ENCODE measurements at regions not wholly inside any gene's neighbourhood (a gene's known extent, or its start where the extent isn't known, plus 50 kb on each side); places are given as distances from the start of the nearest gene placed in this dataset.

- TF ChIP-seq FOXP2 (optimal IDR thresholded peaks at IDR 0.05; ENCODE audit: borderline replicate concordance, extremely low read depth, extremely low read length, insufficient read depth), result no peak
- TF ChIP-seq POLR2AphosphoS5 (IDR thresholded peaks at IDR 0.05; ENCODE audit: low read depth, low read length), result no peak
- TF ChIP-seq TAF1 (IDR thresholded peaks at IDR 0.05; ENCODE audit: borderline replicate concordance, insufficient read depth, low read length), result no peak
- TF ChIP-seq SIN3A (IDR thresholded peaks at IDR 0.05; ENCODE audit: borderline replicate concordance, insufficient read depth, low read length), result no peak
- no peak for TF ChIP-seq REST (IDR thresholded peaks at IDR 0.05; ENCODE audit: insufficient read depth in 1 of 2, low read depth in 2 of 2, low read length in 2 of 2)
These were observed 1996.2 kb upstream of the FLRT2 start for GRCh38 chr14:83533734-83534133.
